SIG-M5 treated with dmso at 0.1 percent for 504 hours (cell line): ENCODE measurements at regions not wholly inside any gene's neighbourhood (a gene's known extent, or its start where the extent isn't known, plus 50 kb on each side); places are given as distances from the start of the nearest gene placed in this dataset.

Experiments used
- DNase-seq: peaks from one replicate; lab custom pipeline; 2025; ENCODE audit not compliant: unreplicated experiment; lab: John Stamatoyannopoulos, UW

DNA sequence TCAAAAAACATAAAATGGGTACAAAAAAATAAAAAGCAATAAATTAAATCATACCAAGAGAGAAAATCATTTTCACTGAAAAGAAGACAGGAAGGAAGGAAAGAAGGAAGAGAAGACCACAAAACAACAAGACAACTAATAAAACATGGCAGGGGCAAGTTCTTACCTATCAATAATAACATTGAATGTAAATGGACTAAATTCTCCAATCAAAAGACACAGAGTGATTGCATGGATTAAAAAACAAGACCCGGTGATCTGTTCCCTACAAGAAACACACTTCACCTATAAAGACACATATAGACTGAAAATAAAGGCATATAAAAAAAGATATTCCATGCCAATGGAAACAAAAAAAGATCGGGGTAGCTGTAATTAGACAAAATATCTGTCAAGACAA lies 82.6 kb upstream of the CERS6 start:
- DNase-seq = no peak

DNA sequence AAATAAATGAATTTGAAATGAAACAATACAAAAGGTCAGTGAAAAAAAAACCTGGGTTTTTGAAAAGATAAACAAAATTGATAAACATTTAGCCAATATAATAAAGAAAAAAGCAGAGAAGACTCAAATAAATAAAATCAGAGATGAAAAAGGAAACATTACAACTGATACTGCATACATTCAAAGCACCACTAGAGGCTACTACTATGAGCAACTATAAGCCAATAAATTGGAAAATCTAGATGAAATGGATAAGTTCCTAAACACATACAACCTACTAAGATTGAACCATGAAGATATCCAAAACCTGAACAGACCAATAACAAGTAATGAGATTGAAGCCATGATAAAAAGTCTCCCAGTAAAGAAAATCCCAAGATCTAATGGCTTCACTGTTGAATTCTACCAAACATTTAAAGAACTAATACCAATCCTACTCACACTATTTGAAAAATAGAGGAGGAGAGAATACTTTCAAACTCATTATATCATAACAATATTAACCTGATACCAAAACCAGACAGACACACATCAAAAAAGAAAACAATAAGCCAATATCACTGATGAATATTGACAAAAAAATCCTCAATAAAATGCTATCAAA lies 80.8 kb upstream of the CERS6 start:
- DNase-seq = peak; percentile 5

- no peak for DNase-seq
Observed at GRCh38 chr2:168378960-168379669, 77.0 kb upstream of the CERS6 start.

- DNase-seq = no peak
Observed at GRCh38 chr2:168380500-168380899, 75.6 kb upstream of the CERS6 start.

GRCh38 chr2:168392024-168392423 lies 64.0 kb upstream of the CERS6 start:
- no peak for DNase-seq

DNA sequence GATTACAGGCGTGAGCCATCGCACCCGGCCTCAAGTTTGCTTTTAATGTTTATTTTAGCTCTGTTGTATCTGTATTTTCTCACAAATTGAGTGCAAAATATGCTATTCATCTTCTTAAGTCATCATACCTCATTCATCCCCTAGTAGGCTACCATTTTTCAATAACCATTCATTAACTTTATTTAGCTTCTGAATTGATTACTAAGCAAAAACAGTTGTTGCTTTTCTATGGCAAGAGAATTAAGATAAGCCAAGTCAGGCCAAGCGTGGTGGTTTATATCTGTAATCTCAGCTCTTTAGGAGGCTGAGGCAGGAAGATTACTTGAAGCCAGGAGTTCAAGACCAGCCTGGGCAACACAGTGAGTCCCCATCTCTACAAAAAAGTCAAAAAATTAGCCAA lies 63.3 kb upstream of the CERS6 start:
- DNase-seq = no peak

DNA sequence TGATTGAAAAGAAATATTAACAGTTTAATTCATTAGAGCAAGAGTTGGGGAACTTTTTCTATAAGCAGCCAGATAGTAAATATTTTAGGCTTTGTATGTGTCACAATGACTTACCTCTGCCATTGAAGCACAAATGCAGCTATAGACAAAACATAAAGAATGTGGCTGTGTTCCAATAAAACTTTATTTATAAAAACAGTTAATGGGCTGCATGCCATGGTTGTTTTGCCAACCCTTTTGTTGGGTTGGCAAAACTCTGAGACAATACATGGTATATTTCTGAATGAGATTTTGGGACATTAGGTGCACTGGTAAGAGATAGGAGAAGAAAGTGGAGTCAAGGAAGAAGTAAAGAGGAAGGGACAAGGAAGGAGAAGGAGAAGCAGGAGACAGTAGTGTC lies 61.8 kb upstream of the CERS6 start:
- no peak for DNase-seq

GRCh38 chr2:168396131-168396530 lies 59.9 kb upstream of the CERS6 start:
- no peak for DNase-seq

GRCh38 chr2:168397629-168398028 lies 58.4 kb upstream of the CERS6 start:
- no peak for DNase-seq

DNA sequence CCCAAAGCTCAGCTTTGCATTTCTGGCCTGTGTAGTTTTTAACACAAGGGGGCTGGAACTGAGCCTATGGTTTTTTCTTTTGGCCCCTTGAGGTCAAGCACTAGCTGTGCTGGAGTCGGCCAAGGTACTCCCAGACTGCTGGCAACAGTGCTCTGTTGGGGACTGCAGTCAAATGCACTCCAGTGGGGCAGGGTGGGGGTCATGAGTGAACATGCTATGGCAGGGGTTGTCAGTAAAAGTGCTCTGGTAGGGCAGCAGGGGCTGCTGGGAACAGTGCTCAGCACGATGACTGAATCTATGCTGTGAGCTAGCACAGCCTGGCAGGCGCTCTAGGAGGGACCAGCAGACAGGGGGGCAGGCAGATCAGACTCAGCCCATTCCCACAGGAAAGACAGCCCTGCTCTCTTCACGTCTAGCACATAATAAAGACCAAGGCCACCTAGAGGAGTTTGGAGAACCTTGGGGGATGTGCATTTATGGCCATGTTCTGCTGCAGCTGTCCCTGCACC lies 55.0 kb upstream of the CERS6 start:
- DNase-seq = no peak

- DNase-seq = no peak
Observed at GRCh38 chr2:168401771-168402170, 54.3 kb upstream of the CERS6 start.

DNA sequence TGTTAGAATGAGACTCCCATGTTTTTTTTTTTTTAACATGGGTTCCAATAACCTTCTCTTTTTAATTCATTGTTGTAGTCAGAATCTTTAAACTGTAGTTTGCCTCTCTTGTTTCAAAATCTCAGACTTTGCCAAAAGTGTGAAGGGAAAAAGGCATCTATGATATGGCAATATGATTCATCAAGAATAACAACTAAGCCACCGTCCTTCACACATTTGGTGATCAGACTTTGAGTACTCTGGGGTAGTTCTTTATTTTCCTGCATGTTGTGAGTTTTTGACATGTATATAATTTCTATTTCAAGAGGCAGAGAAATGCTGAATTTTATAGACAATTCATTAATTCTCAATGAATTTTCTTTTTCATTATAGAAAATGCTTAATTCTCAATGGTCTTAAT lies 53.5 kb upstream of the CERS6 start:
- no peak for DNase-seq

DNA sequence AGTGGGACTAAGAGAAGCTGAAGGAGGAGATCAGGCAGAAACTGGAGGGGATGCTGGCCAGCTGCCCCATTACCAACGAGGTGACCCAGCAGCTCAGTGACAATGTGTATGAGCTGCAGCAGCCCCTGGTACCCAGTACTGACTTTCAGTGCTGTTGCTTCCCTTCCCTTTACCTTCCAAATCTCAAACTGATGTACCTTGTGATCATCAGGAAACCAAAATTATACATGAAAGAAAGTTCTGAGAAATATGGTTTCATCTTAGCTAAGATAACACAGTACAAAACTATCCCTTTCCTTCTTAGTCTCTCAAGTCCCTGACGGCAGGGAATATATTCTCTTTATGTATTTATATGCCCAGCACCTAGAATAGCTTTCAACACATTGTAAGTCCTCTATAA lies 52.3 kb upstream of the CERS6 start:
- no peak for DNase-seq

DNA sequence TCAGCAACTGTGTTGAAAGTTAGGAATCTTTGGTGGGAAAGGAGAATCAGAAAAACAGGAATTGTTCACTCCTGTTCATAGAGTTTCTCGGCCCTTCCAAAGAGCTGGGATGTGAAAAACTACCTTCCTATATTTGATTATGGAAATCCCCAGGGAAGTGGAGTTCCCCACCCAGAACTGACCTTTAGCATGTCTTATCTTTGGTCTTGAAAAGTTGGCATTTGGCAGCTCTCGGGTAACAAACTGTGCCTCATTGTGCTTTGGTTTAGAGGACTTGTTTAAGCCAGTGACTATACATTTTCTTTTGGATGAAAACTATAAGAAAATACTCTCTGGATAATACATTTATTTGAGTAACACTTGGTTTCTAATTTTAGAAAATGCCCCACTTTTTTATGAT lies 51.3 kb upstream of the CERS6 start:
- no peak for DNase-seq
